T-cell (primary cell): ENCODE measurements at regions not wholly inside any gene's neighbourhood (a gene's known extent, or its start where the extent isn't known, plus 50 kb on each side); places are given as distances from the start of the nearest gene placed in this dataset.
"Not testable (repeated sequence)": the region's sequence is repeated elsewhere in the genome, so short reads cannot be mapped to it uniquely, and the experiment has no call there.

ENCODE experiments used
- ATAC-seq, 4 experiments: fragments of 200-7000 bp in 3 of 4; fragments of 150-1000 bp in 1 of 4; cut with Tn5 transposase; replicated peaks in 1 of 4; 1 replicate in 3 of 4; 2 replicates in 1 of 4; pipeline ENCODE4 v1.10.0; 2021; ENCODE audit warnings: moderate library complexity in 3 of 4, mild to moderate bottlenecking in 2 of 4, moderate number of reproducible peaks in 1 of 4
- CTCF ChIA-PET, 2 donors: fragments of 300-600 bp; sonication (Branson Sonifier 250); formaldehyde crosslinking; loops; one replicate each; lab custom pipeline; 2022; ENCODE audit warnings: antibody characterized with exemption in 2 of 2; lab: Charles Lee
- POLR2A ChIA-PET, 2 donors: fragments of 300-600 bp; sonication (Branson Sonifier 250); formaldehyde crosslinking; loops; one replicate each; lab custom pipeline; 2022; ENCODE audit warnings: antibody characterized with exemption in 2 of 2; lab: Charles Lee
- DNase-seq, 35 experiments: peaks; one replicate each; pipeline versions ENCODE4 v3.0.0 to v3.0.0-alpha.2; 2013 to 2023
- H3K27ac ChIP-seq: one replicate; pipeline ENCODE4 v1.5.1; 2013; ENCODE audit warnings: low read length
- H3K27me3 ChIP-seq, 2 experiments: replicated peaks in 1 of 2; 1 replicate in 1 of 2; 2 replicates in 1 of 2; pipeline versions ENCODE4 v1.6.1 to v1.7.0; 2013; ENCODE audit warnings: low read length in 1 of 2, mixed read lengths in 1 of 2; ENCODE audit not compliant: control insufficient read depth in 2 of 2, insufficient read depth in 2 of 2; ENCODE audit errors: extremely low read depth in 1 of 2
- H3K36me3 ChIP-seq, 2 donors: 1 replicate in 1 of 2; 2 replicates in 1 of 2; pipeline versions ENCODE4 v1.6.1 to v1.7.0; 2013; ENCODE audit warnings: low read length in 1 of 2; ENCODE audit not compliant: control insufficient read depth in 2 of 2, insufficient read depth in 1 of 2; ENCODE audit errors: extremely low read depth in 1 of 2
- H3K4me1 ChIP-seq, 2 experiments: 1 replicate in 1 of 2; 2 replicates in 1 of 2; pipeline versions ENCODE4 v1.6.1 to v1.7.0; 2013; ENCODE audit warnings: low read length in 2 of 2, mixed read lengths in 1 of 2; ENCODE audit not compliant: insufficient read depth in 2 of 2, control insufficient read depth in 1 of 2; ENCODE audit errors: extremely low read depth in 1 of 2
- H3K4me3 ChIP-seq, 2 donors: 1 replicate in 1 of 2; 2 replicates in 1 of 2; pipeline versions ENCODE4 v1.5.1 to v1.7.0; 2013; ENCODE audit warnings: mild to moderate bottlenecking in 2 of 2, low read length in 1 of 2, moderate library complexity in 1 of 2; ENCODE audit not compliant: control insufficient read depth in 1 of 2; ENCODE audit errors: extremely low read depth in 1 of 2
- H3K9me3 ChIP-seq: 2 replicates; pipeline ENCODE4 v1.7.0; 2013
- H3K27ac Mint-ChIP-seq, 2 donors: one replicate each; pipeline ENCODE4 v1.8.0; 2020 to 2021; ENCODE audit warnings: mild to moderate bottlenecking in 2 of 2, mixed read lengths in 2 of 2
- H3K27me3 Mint-ChIP-seq, 2 donors: one replicate each; pipeline ENCODE4 v1.8.0; 2021 to 2022; ENCODE audit warnings: mixed read lengths in 2 of 2
- H3K36me3 Mint-ChIP-seq: one replicate; pipeline ENCODE4 v1.8.0; 2021; ENCODE audit warnings: mixed read lengths
- H3K4me1 Mint-ChIP-seq, 3 donors: one replicate each; pipeline ENCODE4 v1.8.0; 2020 to 2022; ENCODE audit warnings: mixed read lengths in 3 of 3, mild to moderate bottlenecking in 1 of 3
- H3K4me3 Mint-ChIP-seq, 3 donors: one replicate each; pipeline ENCODE4 v1.8.0; 2020 to 2022; ENCODE audit warnings: mild to moderate bottlenecking in 3 of 3, mixed read lengths in 3 of 3, moderate library complexity in 3 of 3
- H3K9me3 Mint-ChIP-seq, 3 donors: one replicate each; pipeline ENCODE4 v1.8.0; 2020 to 2022; ENCODE audit warnings: mixed read lengths in 3 of 3
- WGBS: methylation state at CpG from one replicate; pipeline ENCODE4 v1.1.5; 2013; ENCODE audit warnings: missing lambda C conversion rate; ENCODE audit not compliant: insufficient coverage; 5-methylcytosine and 5-hydroxymethylcytosine counted together

GRCh38 chr18:30775629-30776028, 266.9 kb downstream of the DSC3 start:
- Histone ChIP-seq H3K27me3 (no peaks in the 10 kb centered on the region), H3K36me3 (no peaks in the 10 kb centered on the region), H3K4me3 (no peak overlapping the region), H3K9me3 (no peaks in the 10 kb centered on the region), H3K27ac (no peak overlapping the region), H3K4me1 (no peaks in the 10 kb centered on the region)
- ChIA-PET CTCF (no interaction called here), POLR2A (no interaction called here)
- DNase-seq (no peak), ATAC-seq (no peak)
- no peak overlapping the region for H3K27ac Mint-ChIP-seq
- no peaks in the 10 kb centered on the region for H3K4me1 Mint-ChIP-seq
- H3K9me3 Mint-ChIP-seq, result peaks cover under 1 to 21% (median 21%) of the 10 kb centered on the region in 3 donors
- no peaks in the 10 kb centered on the region for H3K36me3 Mint-ChIP-seq
- H3K27me3 Mint-ChIP-seq, result no peaks in the 10 kb centered on the region
- no peak overlapping the region for H3K4me3 Mint-ChIP-seq

DNA sequence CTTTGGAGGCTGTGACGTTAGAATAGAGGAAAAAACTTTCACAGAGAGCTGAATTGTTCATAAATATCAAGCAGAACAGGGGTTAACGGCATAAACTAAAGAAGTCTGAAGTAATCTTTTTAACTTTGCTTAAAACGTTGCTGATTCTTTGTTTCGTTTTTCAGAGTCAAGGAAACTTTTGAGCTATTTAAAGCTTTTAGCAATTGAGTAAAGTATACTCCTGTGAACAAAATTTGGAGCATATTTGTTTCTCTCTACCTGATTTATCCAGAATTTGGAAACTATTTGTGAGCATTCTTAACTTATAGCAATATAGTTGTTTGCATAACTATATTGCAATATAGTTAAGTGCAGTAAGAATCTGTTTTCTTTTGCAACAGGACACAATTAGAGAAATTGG, 270.4 kb downstream of the DSC3 start:
- DNase-seq, ATAC-seq, CTCF ChIA-PET, H3K27ac ChIP-seq, POLR2A ChIA-PET, H3K27ac Mint-ChIP-seq, H3K27me3 ChIP-seq, H3K4me3 Mint-ChIP-seq, H3K36me3 Mint-ChIP-seq, H3K4me1 ChIP-seq, H3K4me3 ChIP-seq, H3K4me1 Mint-ChIP-seq, H3K36me3 ChIP-seq, H3K27me3 Mint-ChIP-seq, H3K9me3 ChIP-seq: not testable (repeated sequence)
- WGBS, result 17% methylated on average over 1 of the region's 4 CpGs
- peaks cover 9 to 35% (median 18%) of the 10 kb centered on the region in 3 donors for H3K9me3 Mint-ChIP-seq

- Mint-ChIP-seq H3K27ac (no peak overlapping the region), H3K36me3 (no peaks in the 10 kb centered on the region), H3K9me3 (peaks cover 15 to 30% (median 15%) of the 10 kb centered on the region in 3 donors), H3K4me3 (no peak overlapping the region), H3K27me3 (no peaks in the 10 kb centered on the region), H3K4me1 (no peaks in the 10 kb centered on the region)
- ATAC-seq, result no peak
- Histone ChIP-seq H3K36me3 (no peaks in the 10 kb centered on the region), H3K27ac (no peak overlapping the region), H3K9me3 (no peaks in the 10 kb centered on the region), H3K27me3 (no peaks in the 10 kb centered on the region), H3K4me3 (no peak overlapping the region), H3K4me1 (no peaks in the 10 kb centered on the region)
- DNase-seq, result no peak
- no CpG with 5 or more reads among the region's 1 CpG for WGBS
- POLR2A ChIA-PET, result no interaction called here
- CTCF ChIA-PET, result no interaction called here
Measured at GRCh38 chr18:30766053-30766452, 276.5 kb downstream of the DSC3 start.

DNA sequence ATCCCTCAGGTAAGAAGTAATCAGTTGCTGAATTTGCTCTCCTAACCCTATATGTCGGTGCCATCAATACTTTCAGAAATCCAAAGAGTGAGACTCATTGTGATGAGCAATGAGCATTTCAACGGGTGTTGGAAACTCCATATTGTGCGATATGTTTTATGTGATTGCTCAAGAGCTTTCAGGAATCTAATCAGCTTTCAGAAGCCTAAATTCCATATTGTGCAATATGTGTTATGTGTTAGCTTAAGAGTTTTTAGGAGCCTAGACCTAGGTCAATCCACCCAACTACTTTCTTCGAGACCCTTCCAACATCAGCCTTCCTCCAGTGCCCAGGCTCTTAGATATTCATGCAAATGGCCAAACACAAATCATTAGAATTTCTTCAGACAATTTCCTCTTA, 277.3 kb downstream of the DSC3 start:
- DNase-seq, result no peak
- H3K4me1 ChIP-seq, result no peaks in the 10 kb centered on the region
- 100% methylated on average over 1 of the region's 4 CpGs for WGBS
- CTCF ChIA-PET, result no interaction called here
- no peak overlapping the region for H3K4me3 ChIP-seq
- Mint-ChIP-seq H3K27me3 (no peaks in the 10 kb centered on the region), H3K27ac (no peak overlapping the region), H3K4me1 (no peaks in the 10 kb centered on the region), H3K4me3 (no peak overlapping the region), H3K36me3 (no peaks in the 10 kb centered on the region), H3K9me3 (peaks cover 10 to 26% (median 12%) of the 10 kb centered on the region in 3 donors)
- no peak for ATAC-seq
- H3K9me3 ChIP-seq, result no peaks in the 10 kb centered on the region
- H3K27me3 ChIP-seq, result no peaks in the 10 kb centered on the region
- no peaks in the 10 kb centered on the region for H3K36me3 ChIP-seq
- POLR2A ChIA-PET, result no interaction called here
- no peak overlapping the region for H3K27ac ChIP-seq

- Mint-ChIP-seq H3K4me1 (no peaks in the 10 kb centered on the region), H3K4me3 (no peak overlapping the region), H3K27me3 (no peaks in the 10 kb centered on the region), H3K36me3 (no peaks in the 10 kb centered on the region), H3K9me3 (peaks cover 5 to 20% (median 13%) of the 10 kb centered on the region in 3 donors), H3K27ac (no peak overlapping the region)
- DNase-seq (no peak), ATAC-seq (no peak)
- CTCF ChIA-PET, result no interaction called here
- POLR2A ChIA-PET, result no interaction called here
- no CpG with 5 or more reads among the region's 3 CpGs for WGBS
- no peaks in the 10 kb centered on the region for H3K36me3 ChIP-seq
- H3K4me1 ChIP-seq, result no peaks in the 10 kb centered on the region
- H3K27me3 ChIP-seq, result no peaks in the 10 kb centered on the region
- H3K9me3 ChIP-seq, result no peaks in the 10 kb centered on the region
- H3K27ac ChIP-seq, result no peak overlapping the region
- H3K4me3 ChIP-seq, result no peak overlapping the region
Measured at GRCh38 chr18:30763902-30764350, 278.6 kb downstream of the DSC3 start.

DNA sequence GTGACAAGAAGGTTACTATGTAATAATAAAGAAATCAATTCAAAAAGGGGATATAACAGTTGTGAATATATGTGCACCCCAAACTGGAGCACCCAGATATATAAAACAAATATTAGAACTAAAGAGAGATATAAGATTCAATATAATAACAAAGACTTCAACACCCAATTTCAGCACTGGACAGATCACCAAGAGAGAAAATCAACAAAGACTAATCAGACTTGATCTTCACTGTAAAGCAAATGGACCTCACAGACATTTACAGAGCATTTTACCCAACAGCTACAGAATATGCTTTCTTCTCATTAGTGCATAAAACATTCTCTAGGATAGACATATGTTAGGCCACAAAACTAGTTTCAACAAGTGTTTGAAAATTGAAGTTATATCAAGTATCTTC, 287.7 kb downstream of the DSC3 start:
- no peaks in the 10 kb centered on the region for H3K4me1 Mint-ChIP-seq
- peaks cover 10 to 33% (median 11%) of the 10 kb centered on the region in 3 donors for H3K9me3 Mint-ChIP-seq
- no peak for ATAC-seq
- H3K27ac Mint-ChIP-seq, result no peak overlapping the region
- H3K4me3 Mint-ChIP-seq, result no peak overlapping the region
- Histone ChIP-seq H3K4me3 (no peak overlapping the region), H3K9me3 (no peaks in the 10 kb centered on the region), H3K27ac (no peak overlapping the region), H3K4me1 (no peaks in the 10 kb centered on the region), H3K36me3 (no peaks in the 10 kb centered on the region), H3K27me3 (no peaks in the 10 kb centered on the region)
- no peak for DNase-seq
- ChIA-PET POLR2A (no interaction called here), CTCF (no interaction called here)
- no peaks in the 10 kb centered on the region for H3K27me3 Mint-ChIP-seq
- no peaks in the 10 kb centered on the region for H3K36me3 Mint-ChIP-seq

DNA sequence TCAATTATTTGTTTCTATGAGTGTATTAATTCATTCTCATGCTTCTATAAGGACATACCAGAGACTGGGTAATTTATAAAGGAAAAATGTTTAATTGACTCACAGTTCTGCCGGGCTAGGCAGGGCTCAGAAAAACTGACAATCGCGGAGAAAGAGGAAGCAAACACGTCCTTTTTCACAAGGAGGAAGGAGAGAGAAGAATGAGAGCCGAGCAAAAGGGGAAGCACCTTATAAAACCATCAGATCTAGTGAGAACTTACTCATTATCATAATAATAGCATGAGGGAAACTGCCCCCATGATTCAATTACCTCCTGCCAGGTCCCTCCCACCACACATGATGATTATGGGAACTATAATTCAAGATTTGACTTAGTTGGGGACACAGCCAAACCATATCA, 294.0 kb downstream of the DSC3 start:
- Histone ChIP-seq H3K9me3 (no peaks in the 10 kb centered on the region), H3K27ac (no peak overlapping the region), H3K36me3 (no peaks in the 10 kb centered on the region), H3K27me3 (no peaks in the 10 kb centered on the region), H3K4me1 (no peaks in the 10 kb centered on the region), H3K4me3 (no peak overlapping the region)
- Mint-ChIP-seq H3K27ac (no peak overlapping the region), H3K4me1 (no peaks in the 10 kb centered on the region), H3K36me3 (no peaks in the 10 kb centered on the region), H3K27me3 (no peaks in the 10 kb centered on the region), H3K9me3 (peaks cover 0 to 24% (median 19%) of the 10 kb centered on the region in 3 donors), H3K4me3 (no peak overlapping the region)
- ChIA-PET CTCF (interaction anchor here in 1 of 2 donors (0.6 kb wide), 1 partner anchor 668 kb away, joined by 4 read pairs; no protein-coding TSS in a partner anchor), POLR2A (no interaction called here)
- no peak for ATAC-seq
- WGBS, result no CpG with 5 or more reads among the region's 5 CpGs
- no peak for DNase-seq
